Tibial artery (tissue), 4 donors: ENCODE measurements at regions not wholly inside any gene's neighbourhood (a gene's known extent, or its start where the extent isn't known, plus 50 kb on each side); places are given as distances from the start of the nearest gene placed in this dataset.

Experiments
- DNase-seq, 2 donors: peaks; one replicate each; pipeline ENCODE4 v3.0.0-alpha.2; 2019
- H3K27ac ChIP-seq, 2 donors: fragments of 200-600 bp; sonication (generic) in 1 of 2; 1 replicate in 1 of 2; 2 replicates in 1 of 2; pipeline ENCODE4 v1.5.1; 2018 to 2019; ENCODE audit warnings: mild to moderate bottlenecking in 1 of 2
- H3K27me3 ChIP-seq, 2 donors: fragments of 200-600 bp; sonication (generic) in 1 of 2; one replicate each; pipeline versions ENCODE4 v1.5.1 to v1.6.0; 2016 to 2019
- H3K36me3 ChIP-seq, 3 donors: fragments of 200-600 bp; sonication (generic) in 2 of 3; one replicate each; pipeline ENCODE4 v1.5.1; 2016 to 2019; ENCODE audit warnings: mild to moderate bottlenecking in 2 of 3
- H3K4me1 ChIP-seq, 4 donors: fragments of 200-600 bp; sonication (generic) in 2 of 4; 1 replicate in 3 of 4; 2 replicates in 1 of 4; pipeline ENCODE4 v1.5.1; 2016 to 2019
- H3K4me3 ChIP-seq, 2 donors: fragments of 200-600 bp; sonication (generic) in 1 of 2; 1 replicate in 1 of 2; 2 replicates in 1 of 2; pipeline ENCODE4 v1.5.1; 2018 to 2019; ENCODE audit warnings: mild to moderate bottlenecking in 2 of 2
- H3K9me3 ChIP-seq, 3 donors: fragments of 200-600 bp; sonication (generic) in 1 of 3; one replicate each; pipeline ENCODE4 v1.5.1; 2016 to 2019
- CTCF ChIP-seq, 2 experiments: fragments of 200-600 bp in 1 of 2; fragments of 450-650 bp in 1 of 2; IDR thresholded peaks; one replicate each; pipeline ENCODE4 v1.5.1; 2017 to 2019; ENCODE audit warnings: antibody characterized with exemption in 2 of 2, mild to moderate bottlenecking in 1 of 2, moderate library complexity in 1 of 2
- intact Hi-C: fragments of 100-400 bp; cut with DNase I; formaldehyde crosslinking; loops from one replicate; pipeline ENCODE4 v1.15.0; 2023; ENCODE audit warnings: low total_unique reads

- TF ChIP-seq CTCF (IDR thresholded peaks at IDR 0.05) = no peak
- intact Hi-C loops = no loop called here
- no peaks in the 10 kb centered on the region for H3K27me3 ChIP-seq
Observed at GRCh38 chr12:13582421-13582820, 385.9 kb downstream of the EMP1 start.

DNA sequence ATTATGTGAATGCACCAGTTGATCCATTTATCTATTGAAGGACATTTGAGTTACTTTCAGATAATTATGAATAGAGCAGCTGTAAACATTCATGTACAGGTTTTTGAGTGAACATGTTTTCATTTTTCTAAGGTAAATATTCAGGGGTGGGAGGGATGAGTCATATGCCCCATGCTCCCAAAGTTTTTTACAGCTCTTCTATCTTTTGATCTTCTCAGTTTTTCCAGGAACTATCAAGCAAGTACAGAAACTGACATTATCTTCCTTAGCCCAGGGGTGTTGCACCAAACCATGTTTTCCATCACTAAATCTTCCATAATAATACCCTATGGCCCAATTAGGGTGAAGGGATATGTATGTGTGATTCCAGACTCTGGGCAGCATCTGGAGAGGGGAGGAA is 384.5 kb downstream of the EMP1 start:
- H3K36me3 ChIP-seq = no peaks in the 10 kb centered on the region
- H3K9me3 ChIP-seq = no peaks in the 10 kb centered on the region
- H3K4me3 ChIP-seq = no peak overlapping the region
- TF ChIP-seq CTCF (IDR thresholded peaks at IDR 0.05) = no peak
- intact Hi-C loops = no loop called here
- H3K27me3 ChIP-seq = no peaks in the 10 kb centered on the region
- H3K27ac ChIP-seq = no peak overlapping the region
- no peak for DNase-seq
- H3K4me1 ChIP-seq = no peaks in the 10 kb centered on the region

More at GRCh38 chr12:13582421-13582820, 385.9 kb downstream of the EMP1 start:
- H3K27ac ChIP-seq = no peak overlapping the region
- H3K4me1 ChIP-seq = no peaks in the 10 kb centered on the region
- H3K4me3 ChIP-seq = no peak overlapping the region
- no peaks in the 10 kb centered on the region for H3K36me3 ChIP-seq
- no peaks in the 10 kb centered on the region for H3K9me3 ChIP-seq
- no peak for DNase-seq

GRCh38 chr12:13580206-13580605 is 383.7 kb downstream of the EMP1 start:
- no peaks in the 10 kb centered on the region for H3K4me1 ChIP-seq
- no peak for TF ChIP-seq CTCF (IDR thresholded peaks at IDR 0.05)
- DNase-seq = no peak
- intact Hi-C loops = no loop called here
- no peak overlapping the region for H3K27ac ChIP-seq
- H3K27me3 ChIP-seq = no peaks in the 10 kb centered on the region
- H3K4me3 ChIP-seq = no peak overlapping the region
- H3K9me3 ChIP-seq = no peaks in the 10 kb centered on the region
- no peaks in the 10 kb centered on the region for H3K36me3 ChIP-seq

DNA sequence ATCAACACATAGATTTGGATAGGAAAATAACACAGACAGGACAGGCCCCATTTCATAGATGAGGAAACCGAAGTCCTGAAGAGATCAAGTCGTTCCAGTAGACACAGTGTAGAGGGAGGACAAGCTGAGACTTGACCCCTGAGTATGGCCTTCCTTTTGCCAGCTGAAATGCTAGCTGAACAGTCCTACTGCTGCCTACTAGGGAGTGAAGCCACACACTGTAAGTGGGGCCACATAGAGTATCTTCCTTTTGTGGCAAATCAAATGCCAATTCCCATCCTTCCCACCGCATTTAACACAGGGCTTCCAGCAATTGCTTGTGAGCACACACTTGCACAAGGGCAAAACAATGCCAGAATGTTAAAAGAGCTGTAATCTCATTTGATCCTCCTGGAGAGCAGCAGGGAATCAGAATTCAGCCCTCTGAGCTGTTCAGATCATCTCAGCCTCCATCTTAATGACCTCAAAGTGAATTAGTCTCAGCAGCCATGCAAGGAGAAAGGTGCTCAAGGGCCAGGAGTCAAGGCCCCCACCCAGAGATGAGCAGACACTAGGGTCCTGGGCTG is 380.5 kb downstream of the EMP1 start:
- Histone ChIP-seq H3K9me3 (no peaks in the 10 kb centered on the region), H3K36me3 (no peaks in the 10 kb centered on the region), H3K27ac (no peak overlapping the region), H3K27me3 (no peaks in the 10 kb centered on the region), H3K4me1 (no peaks in the 10 kb centered on the region), H3K4me3 (no peak overlapping the region)
- intact Hi-C loops = no loop called here
- DNase-seq = no peak
- TF ChIP-seq CTCF (IDR thresholded peaks at IDR 0.05) = no peak

GRCh38 chr12:13573698-13574321 is 377.3 kb downstream of the EMP1 start:
- TF ChIP-seq CTCF (IDR thresholded peaks at IDR 0.05) = no peak
- no peak for DNase-seq
- H3K4me1 ChIP-seq = no peaks in the 10 kb centered on the region
- H3K27me3 ChIP-seq = no peaks in the 10 kb centered on the region
- H3K36me3 ChIP-seq = no peaks in the 10 kb centered on the region
- H3K27ac ChIP-seq = no peak overlapping the region
- H3K4me3 ChIP-seq = no peak overlapping the region
- intact Hi-C loops = no loop called here
- no peaks in the 10 kb centered on the region for H3K9me3 ChIP-seq
